ENCODE measurements at regions not wholly inside any gene's neighbourhood (a gene's known extent, or its start where the extent isn't known, plus 50 kb on each side); places are given as distances from the start of the nearest gene placed in this dataset.

DNA sequence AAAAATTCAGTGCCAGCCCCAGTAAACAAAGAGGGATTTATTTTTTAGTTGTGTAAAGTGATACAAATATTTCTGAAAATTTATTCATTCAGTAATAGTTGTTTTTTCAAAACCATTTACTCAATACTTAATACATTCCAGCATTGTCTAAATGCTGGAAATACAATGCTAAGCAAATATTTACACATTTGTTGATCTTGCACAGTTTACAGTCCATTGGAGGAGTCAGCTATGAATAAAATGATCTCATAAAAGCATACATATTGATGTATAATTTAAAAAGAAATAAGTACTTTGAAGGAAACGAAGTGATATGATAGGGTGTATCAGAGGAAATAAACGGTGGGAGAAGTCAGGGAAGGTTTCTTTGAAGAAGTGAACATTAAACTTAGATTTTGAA, 1942.1 kb upstream of the ADGRL3 start:
- no peak for TF ChIP-seq CTCF (conservative IDR thresholded peaks at IDR 0.05; ENCODE audit: low read depth, low read length)
- no peak for TF ChIP-seq EZH2 (IDR thresholded peaks at IDR 0.05; ENCODE audit: borderline replicate concordance, low read depth, low read length, poor library complexity, severe bottlenecking)
